SU-DHL-6 (cell line): ENCODE measurements at regions not wholly inside any gene's neighbourhood (a gene's known extent, or its start where the extent isn't known, plus 50 kb on each side); places are given as distances from the start of the nearest gene placed in this dataset.

ENCODE experiments used
- H2AFZ ChIP-seq: fragments of 200-600 bp; sonication (generic); 2 replicates; pipeline ENCODE4 v1.6.1; 2014; ENCODE audit warnings: low read depth, mild to moderate bottlenecking, moderate library complexity, mixed read lengths, antibody characterized with exemption, low read length; ENCODE audit not compliant: severe bottlenecking
- H3F3A ChIP-seq: fragments of 200-600 bp; shearing (Covaris generic); 2 replicates; pipeline ENCODE4 v1.6.0; 2016; ENCODE audit warnings: antibody characterized with exemption, mild to moderate bottlenecking; ENCODE audit not compliant: insufficient read depth
- H3K27ac ChIP-seq: fragments of 200-600 bp; sonication (generic); 2 replicates; pipeline ENCODE4 v1.5.1; 2016; ENCODE audit warnings: low read depth, mild to moderate bottlenecking, low read length, moderate library complexity, mixed read lengths
- H3K27me3 ChIP-seq: fragments of 200-600 bp; sonication (generic), shearing (Covaris generic); 2 replicates; pipeline ENCODE4 v1.6.0; 2014; ENCODE audit warnings: mild to moderate bottlenecking, low read length
- H3K36me3 ChIP-seq: fragments of 200-600 bp; sonication (generic); 2 replicates; pipeline ENCODE4 v1.6.1; 2014; ENCODE audit warnings: mild to moderate bottlenecking, low read length, mixed read lengths
- H3K4me2 ChIP-seq: fragments of 300-600, 200-600 bp; shearing (Covaris generic), sonication (generic); 2 replicates; pipeline ENCODE4 v1.6.0; 2014; ENCODE audit warnings: low read length, low read depth, mild to moderate bottlenecking; ENCODE audit not compliant: poor library complexity, severe bottlenecking
- H3K4me3 ChIP-seq: fragments of 200-600 bp; sonication (generic); 2 replicates; pipeline ENCODE4 v1.5.1; 2014; ENCODE audit warnings: antibody characterized with exemption, low read length, mild to moderate bottlenecking, mixed read lengths; ENCODE audit not compliant: insufficient read depth, poor library complexity, severe bottlenecking
- H3K79me2 ChIP-seq: fragments of 200-600 bp; sonication (generic); 2 replicates; pipeline ENCODE4 v1.6.1; 2014; ENCODE audit warnings: mild to moderate bottlenecking, low read length, moderate library complexity; ENCODE audit not compliant: insufficient read depth
- H3K9ac ChIP-seq: fragments of 200-600 bp; sonication (generic); 2 replicates; pipeline ENCODE4 v1.7.0; 2014; ENCODE audit warnings: mild to moderate bottlenecking, low read length
- H3K9me2 ChIP-seq: fragments of 200-600 bp; sonication (generic); replicated peaks from 2 replicates; pipeline ENCODE4 v1.6.1; 2014; ENCODE audit warnings: low read length; ENCODE audit not compliant: insufficient read depth
- H3K9me3 ChIP-seq: fragments of 200-600 bp; sonication (generic); 2 replicates; pipeline ENCODE4 v1.6.1; 2014; ENCODE audit warnings: low read length, mixed read lengths; ENCODE audit not compliant: insufficient read depth
- H4K20me1 ChIP-seq: fragments of 200-600 bp; sonication (generic); 2 replicates; pipeline ENCODE4 v1.6.1; 2014; ENCODE audit warnings: low read depth, mild to moderate bottlenecking, antibody characterized with exemption, low read length, moderate library complexity, mixed read lengths
- CTCF ChIP-seq: fragments of 200-600 bp; sonication (generic); IDR thresholded peaks from one replicate; pipeline ENCODE4 v1.5.1; 2017; ENCODE audit warnings: antibody characterized with exemption, mild to moderate bottlenecking, low read length, moderate library complexity; ENCODE audit not compliant: insufficient read depth, poor library complexity, severe bottlenecking
- EZH2phosphoT487 ChIP-seq: fragments of 200-600 bp; sonication (generic), shearing (Covaris generic); conservative IDR thresholded peaks from 2 replicates; pipeline ENCODE4 v1.6.1; 2018; ENCODE audit warnings: mild to moderate bottlenecking, antibody characterized with exemption, low read length, moderate library complexity, mixed read lengths

GRCh38 chr19:33894787-33895186 lies 98.1 kb downstream of the KCTD15 start:
- H2AFZ ChIP-seq: no peak overlapping the region
- no peaks in the 10 kb centered on the region for H3K9me2 ChIP-seq
- no peaks in the 10 kb centered on the region for H4K20me1 ChIP-seq
- TF ChIP-seq CTCF (no peak), EZH2phosphoT487 (no peak)
- no peak overlapping the region for H3K27ac ChIP-seq
- H3K9me3 ChIP-seq: peaks cover 14% of the 10 kb centered on the region; the same call in 1 of the 2 replicates
- no peaks in the 10 kb centered on the region for H3K36me3 ChIP-seq
- H3K4me2 ChIP-seq: no peak overlapping the region
- no peak overlapping the region for H3K9ac ChIP-seq
- no peaks in the 10 kb centered on the region for H3K79me2 ChIP-seq
- H3K4me3 ChIP-seq: no peak overlapping the region
- no peaks in the 10 kb centered on the region for H3F3A ChIP-seq
- H3K27me3 ChIP-seq: no peaks in the 10 kb centered on the region

- no peak overlapping the region for H3K4me2 ChIP-seq
- no peak overlapping the region for H3K4me3 ChIP-seq
- H3K9ac ChIP-seq: no peak overlapping the region
- H4K20me1 ChIP-seq: no peaks in the 10 kb centered on the region
- no peak overlapping the region for H3K27ac ChIP-seq
- no peak overlapping the region for H2AFZ ChIP-seq
- no peaks in the 10 kb centered on the region for H3K27me3 ChIP-seq
- no peak for TF ChIP-seq CTCF
- no peak for TF ChIP-seq EZH2phosphoT487
- no peaks in the 10 kb centered on the region for H3K9me2 ChIP-seq
- H3K79me2 ChIP-seq: no peaks in the 10 kb centered on the region
- H3K9me3 ChIP-seq: peaks cover 14% of the 10 kb centered on the region; the same call in 1 of the 2 replicates
- H3K36me3 ChIP-seq: no peaks in the 10 kb centered on the region
- H3F3A ChIP-seq: no peaks in the 10 kb centered on the region
These were observed 98.7 kb downstream of the KCTD15 start for GRCh38 chr19:33895366-33895765.

GRCh38 chr19:33898062-33898677 lies 101.5 kb downstream of the KCTD15 start:
- Histone ChIP-seq H3K9me3 (peaks cover 14% of the 10 kb centered on the region; the same call in 1 of the 2 replicates), H3K4me2 (no peak overlapping the region), H4K20me1 (no peaks in the 10 kb centered on the region), H3K4me3 (no peak overlapping the region), H3K27ac (no peak overlapping the region), H3K9me2 (no peaks in the 10 kb centered on the region), H2AFZ (no peak overlapping the region), H3F3A (no peaks in the 10 kb centered on the region), H3K79me2 (no peaks in the 10 kb centered on the region), H3K9ac (no peak overlapping the region), H3K27me3 (no peaks in the 10 kb centered on the region), H3K36me3 (no peaks in the 10 kb centered on the region)
- TF ChIP-seq CTCF (no peak), EZH2phosphoT487 (no peak)
